HG03159 (cell line): ENCODE measurements at regions not wholly inside any gene's neighbourhood (a gene's known extent, or its start where the extent isn't known, plus 50 kb on each side); places are given as distances from the start of the nearest gene placed in this dataset.

ENCODE experiments used
- ATAC-seq: cut with Tn5 transposase; IDR thresholded peaks from one replicate; pipeline ENCODE4 v1.9.1; 2021; ENCODE audit warnings: mild to moderate bottlenecking, moderate library complexity; ENCODE audit not compliant: unreplicated experiment

DNA sequence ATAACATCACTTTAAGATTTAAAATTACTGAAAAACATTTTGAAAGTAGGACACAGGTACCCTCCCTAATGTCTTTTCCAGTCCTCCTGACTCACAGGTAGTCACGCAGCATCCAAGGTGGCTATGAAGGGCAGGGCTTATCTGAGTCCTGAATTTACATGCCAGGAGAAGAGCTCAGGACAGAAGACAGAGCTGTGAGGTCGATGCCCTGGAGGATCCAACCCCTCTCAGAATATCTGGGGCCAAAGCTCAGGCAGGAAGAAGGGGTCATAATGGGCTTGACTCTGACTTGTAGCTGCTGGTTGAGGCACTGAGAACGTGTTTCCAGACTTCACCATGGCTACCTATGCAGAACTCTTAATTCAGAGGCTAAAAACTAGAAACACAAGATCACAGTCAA is 177.5 kb downstream of the AASDH start:
- ATAC-seq: no peak

DNA sequence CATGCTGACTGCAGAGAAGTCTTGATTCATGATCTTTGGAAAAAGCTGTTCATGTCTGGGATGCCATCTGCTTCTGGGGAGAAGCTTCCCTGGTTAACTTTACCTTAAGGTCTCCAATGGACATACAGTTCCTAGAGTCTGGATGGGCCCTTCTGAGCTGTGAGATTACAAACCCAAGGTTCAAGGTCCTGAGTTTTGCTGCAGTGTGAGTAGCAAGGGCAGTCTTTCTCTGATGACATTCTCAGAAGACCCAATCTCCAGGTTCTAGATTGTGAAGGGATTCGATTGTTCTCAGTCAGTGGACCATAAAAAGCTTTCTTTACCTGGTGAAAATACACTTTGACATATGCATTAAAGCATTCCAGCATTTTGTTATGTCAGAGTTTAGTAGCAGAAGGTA is 179.2 kb downstream of the AASDH start:
- no peak for ATAC-seq

DNA sequence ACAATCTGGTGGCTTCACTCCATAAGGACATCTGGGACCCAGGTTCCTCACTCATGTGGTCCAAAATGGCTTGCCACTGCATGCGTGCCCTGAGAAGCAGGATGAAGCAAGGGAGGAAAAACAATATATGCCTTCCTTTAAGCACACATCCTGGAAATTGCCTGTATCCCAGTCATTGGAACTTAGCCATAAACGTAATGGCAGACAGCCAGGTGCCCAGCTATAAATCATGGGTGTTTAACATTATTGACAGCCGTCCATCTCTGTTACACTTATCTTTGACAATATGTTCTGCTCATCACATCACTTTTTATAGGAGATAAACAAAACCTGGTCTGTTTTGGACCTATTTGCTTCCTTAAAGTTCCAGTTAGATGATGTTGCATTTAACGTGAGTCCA is 181.0 kb downstream of the AASDH start:
- ATAC-seq: no peak

DNA sequence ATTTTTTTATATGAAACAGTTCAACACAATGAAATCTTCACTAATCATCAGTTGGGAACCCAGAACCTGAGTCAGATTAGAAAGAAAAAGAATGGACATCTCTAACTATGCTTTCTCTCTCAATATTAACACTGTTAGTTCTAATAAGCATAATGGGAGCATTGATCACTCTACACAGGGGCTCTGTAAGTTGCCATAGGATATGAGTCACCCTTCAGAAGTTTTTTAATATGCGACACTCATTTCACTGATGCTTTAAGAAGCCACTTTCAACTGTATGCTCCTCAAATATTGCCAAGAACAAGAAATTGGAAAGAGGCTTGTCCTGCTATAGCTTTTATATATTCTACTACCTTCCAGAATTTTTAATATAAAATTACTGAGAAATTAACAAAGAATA is 187.0 kb downstream of the AASDH start:
- no peak for ATAC-seq

DNA sequence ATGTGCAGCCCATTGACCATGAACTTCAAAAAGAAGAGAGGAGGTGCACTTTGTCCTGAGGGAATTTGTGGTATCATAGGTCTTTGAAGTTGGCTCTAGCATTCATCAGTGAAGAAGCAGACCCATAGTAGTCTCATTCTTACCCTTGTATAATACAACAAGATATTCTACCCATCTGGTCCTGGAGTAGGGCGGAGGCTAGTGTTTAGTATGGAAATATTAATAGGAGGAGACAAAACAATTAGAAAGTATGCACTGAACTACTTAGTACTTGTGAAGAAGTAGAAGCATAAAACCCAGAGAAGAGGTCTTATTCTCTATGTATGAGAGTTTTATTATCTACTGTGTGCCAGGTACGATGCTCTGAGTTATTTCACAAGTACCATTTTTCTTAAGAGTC is 189.0 kb downstream of the AASDH start:
- no peak for ATAC-seq

DNA sequence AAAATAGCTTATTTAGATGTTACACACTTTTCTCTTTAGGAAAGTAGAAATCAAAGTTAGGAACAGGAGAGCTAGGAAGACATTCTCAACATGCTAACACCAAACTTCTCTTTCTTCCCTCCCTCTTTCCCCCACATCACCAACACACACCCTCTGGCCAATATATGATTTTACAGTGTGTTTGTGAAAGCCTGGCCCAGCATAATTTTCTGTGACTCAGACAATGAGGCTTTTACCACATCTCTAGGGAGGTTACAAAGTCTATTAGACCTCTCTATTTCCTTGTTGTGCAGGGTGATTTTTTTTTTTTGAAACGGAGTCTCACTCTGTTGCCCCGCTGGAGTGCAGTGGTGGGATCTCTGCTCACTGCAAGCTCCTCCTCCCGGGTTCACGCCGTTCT is 189.9 kb downstream of the AASDH start:
- no peak for ATAC-seq

DNA sequence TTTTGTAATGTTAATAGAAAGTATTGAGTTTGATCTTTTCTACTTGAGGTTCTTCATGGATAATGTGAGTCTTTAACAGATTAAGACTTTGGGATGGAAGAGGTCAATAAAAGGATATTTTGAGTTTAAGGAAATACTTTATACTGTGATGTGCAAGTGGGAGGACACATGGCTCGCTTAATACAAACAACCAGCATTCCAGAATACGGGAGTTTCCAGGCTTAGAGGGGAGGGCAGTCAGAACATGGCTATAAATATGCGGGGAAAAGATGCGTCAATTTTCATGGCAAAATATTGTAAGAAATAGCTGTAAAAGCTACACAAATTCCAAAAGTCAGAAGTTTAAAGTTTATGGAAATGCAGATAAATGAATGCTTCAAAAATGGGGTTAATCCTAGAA is 192.3 kb downstream of the AASDH start:
- ATAC-seq: no peak

DNA sequence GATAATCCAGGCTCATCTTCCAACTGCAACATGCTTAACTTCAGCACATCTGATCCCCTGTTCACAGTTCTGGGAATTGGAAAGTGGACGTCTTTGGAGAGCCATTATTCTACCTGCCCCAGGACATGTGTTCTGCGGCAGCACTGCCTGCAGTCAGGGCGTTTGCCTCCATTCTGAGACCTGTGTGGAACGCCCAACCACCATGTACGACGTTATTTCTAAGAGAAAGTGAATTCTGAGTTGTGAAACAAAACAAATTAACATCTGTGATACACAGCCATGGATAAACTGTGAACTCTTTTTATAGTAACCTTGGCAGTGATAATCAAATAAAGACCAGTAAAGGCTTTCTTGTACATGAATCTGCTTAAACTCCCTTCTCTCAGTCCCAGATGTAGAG is 195.8 kb downstream of the AASDH start:
- ATAC-seq: no peak

DNA sequence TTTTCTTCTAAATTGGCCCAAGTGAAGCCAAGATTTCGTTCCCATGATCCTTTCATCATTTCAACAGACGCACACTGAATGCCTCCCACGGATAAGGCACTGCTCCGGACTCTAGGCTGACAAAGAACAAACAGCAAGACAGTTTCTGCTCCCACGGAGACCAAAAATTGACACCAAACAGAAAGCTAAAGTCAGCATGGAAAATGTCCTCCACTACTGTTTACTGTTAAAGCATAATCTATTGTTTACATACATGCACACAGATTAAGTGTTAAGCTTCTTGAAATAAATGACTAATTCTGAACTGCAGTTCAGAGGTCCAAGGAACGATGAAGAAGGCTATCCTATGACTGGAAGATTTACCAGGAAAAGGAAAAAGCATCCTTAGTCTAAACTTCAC is 199.6 kb downstream of the AASDH start:
- no peak for ATAC-seq

DNA sequence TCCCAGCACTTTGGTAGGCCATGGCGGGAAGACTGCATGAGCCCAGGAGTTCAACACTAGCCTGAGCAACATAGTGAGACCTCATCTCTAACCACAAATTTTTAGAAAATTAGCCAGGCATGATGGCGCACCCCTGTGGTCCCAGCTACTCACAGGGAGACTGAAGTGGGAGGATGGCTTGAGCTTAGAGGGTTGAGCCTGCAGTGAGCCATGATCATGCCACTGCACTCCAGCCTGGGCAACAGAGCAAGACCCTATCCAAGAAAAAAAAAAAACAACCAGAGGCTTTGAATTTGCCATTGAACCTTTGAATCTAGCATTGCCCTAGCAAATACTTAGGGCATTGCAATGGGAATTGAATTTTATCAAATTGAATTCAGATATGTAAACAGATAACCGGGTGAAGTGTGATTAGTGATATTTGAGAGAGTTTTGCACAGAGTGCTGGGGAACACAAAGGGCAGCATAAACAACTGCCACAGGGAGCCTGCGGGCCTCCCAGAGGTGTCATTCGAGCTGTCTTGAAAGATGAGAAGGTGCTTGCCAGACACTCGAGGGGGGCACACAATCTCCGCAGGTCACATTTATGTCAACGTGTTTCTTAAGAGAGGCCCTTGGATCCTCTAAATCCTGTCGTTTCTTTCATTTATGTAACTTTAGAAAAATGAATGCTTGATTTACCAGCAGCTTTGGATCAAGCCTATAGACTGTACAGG is 200.3 kb downstream of the AASDH start:
- no peak for ATAC-seq

DNA sequence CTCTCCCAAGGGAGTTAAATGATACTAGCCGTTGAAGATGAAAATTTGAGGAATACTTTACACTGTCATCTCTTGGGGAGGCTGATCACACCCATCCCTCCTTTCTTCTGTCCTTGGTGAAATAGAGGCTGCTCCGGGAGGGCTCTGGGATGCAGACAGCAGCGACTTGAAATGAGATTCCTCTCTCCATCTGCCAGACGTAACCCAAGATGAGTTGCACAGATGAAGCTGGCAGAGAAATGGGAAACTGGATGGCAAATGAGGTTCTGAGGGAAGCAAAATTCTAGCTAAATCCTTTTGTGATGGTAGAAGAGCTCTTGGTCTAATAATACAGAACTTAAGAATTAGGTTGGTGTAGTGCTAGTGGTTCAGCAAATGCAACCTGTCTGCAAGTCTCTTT is 201.4 kb downstream of the AASDH start:
- no peak for ATAC-seq

DNA sequence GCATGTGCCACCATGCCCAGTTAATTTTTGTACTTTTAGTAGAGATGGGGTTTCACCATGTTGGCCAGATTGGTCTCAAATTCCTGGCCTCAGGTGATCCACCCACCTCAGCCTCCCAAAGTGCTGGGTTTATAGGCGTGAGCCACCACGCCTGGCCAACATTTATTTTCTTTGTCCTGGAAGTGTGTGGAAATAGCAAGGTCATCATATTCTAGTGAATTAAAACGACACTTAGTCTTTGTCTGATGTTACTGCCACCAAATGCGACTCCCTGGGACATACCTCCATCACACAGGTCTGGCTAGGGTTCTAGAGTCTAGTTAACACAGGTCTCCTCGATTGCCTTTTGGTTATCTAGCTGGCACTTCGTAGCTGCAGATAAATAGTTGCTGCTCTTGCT is 203.1 kb downstream of the AASDH start:
- no peak for ATAC-seq

DNA sequence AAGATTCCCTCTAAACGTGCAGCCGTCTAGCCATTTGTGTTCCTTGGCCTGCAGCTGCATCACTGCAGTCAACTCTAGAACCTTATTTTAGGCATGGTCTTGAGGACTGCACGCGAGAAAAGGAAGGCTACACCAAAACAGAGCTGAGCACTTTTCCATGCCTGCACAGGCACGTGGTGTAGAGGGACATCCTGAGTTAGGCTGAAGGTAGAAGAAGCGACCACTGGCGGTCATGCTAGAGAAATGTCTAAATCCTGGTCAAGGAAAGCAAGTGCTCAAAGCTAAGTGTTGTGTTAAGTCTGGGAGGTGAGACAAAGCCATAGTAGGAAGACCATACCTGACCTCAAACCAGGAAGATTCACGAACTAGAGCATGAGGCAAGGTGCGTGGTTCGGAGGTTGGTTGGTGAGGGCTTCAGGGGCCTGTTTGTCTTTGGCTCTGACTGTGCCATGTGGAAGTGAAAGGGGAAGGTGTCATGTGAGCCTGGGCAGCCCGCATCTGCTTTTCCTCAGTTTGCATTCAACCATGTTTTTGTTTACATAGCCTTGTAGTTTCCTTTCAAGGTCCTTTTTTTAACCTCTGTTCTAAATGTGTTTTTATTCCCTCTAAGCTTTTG is 203.8 kb downstream of the AASDH start:
- ATAC-seq: peak; percentile 81

DNA sequence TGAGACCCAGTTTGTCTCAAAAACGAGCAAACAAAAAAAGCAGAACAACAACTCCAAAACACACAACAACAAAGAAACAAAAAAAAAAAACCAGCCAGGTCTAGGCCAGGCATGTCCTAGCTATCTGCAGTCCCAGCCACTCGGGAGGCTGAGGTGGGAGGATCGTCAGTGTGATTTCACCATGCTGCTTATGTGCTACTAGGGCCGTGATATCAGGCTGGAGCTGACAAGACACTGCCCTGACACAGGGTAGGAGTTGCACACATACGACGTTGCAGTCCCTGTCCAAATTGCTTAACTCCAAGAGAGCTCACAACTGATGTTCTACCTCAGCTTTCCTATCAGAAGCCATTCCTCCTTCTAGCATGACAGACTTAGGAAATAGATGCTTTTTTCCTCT is 204.9 kb downstream of the AASDH start:
- no peak for ATAC-seq

DNA sequence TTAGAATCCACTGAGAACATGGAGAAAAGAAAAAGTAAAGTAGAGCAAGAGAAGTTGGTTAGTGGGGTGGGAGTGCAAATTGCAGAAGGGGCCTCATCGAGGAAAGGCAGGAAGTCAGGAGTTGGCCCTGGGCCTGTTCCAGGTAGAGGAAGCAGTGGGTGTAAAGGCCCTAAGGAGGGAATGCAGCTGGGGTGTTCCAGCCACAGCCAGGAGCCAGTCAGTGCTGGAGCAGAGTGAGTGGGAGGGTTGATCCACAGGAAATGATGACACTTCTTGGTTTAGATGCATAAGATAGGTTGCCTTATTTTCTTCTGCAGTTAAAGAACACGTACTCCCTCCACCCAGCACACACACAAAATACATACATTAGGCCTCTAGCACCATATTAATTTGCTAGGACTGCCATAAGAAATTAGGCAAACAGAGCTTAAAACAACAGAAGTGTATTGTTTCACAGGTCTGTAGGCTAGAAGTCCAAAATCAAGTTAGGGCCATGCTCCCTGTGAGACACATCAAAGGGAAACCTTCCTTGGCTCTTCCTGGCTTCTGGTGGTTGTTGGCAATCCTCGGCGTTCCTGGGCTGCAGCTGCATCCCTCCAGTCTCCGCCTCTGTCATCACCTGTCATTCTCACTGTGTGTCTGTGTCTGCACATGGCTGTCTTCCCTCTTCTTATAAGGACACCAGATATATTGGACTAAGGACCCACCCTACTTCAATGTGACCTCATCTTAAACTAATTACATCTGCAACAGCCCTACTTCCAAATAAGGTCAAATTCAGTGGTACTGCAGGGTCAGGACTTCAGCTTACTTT is 205.9 kb downstream of the AASDH start:
- no peak for ATAC-seq

DNA sequence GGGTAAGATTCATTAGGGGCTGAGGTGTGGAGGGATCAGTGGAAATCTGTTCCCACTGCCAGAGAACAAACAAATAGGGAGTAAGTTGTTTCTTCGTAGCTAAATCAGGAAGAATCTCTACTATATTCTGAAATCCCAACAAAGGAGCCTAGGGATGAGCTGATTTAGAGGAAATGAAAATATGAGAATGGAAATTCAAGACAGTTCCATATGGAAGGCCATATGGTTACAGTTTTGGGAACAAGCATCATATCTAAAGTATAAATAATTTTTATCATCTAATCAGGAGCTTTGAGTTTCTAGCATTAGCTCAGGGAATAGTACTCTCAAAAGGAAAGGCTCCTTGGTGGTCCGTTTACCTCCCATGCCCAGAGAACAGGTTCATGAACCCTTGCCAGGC is 218.2 kb downstream of the AASDH start:
- ATAC-seq: no peak

DNA sequence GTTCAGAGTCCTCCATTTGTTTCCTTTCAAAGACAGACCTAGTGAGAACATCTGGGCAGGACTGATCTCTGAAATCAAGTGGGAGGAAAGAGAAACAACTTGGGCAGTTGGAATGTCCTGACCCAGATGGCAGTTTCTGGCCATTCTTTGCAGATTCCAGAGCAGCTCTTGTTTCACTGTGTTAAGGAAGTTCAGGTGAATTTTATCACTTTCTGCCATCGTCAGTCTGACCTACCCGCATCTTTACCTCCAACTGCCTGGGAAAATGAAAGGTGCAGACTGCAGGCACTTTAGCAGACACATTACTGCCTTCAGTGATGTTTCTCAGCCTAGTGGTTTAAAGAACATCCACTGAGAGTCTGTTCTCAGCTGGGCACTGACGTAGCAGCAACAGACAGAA is 216.2 kb downstream of the CEP135 start:
- ATAC-seq: no peak

DNA sequence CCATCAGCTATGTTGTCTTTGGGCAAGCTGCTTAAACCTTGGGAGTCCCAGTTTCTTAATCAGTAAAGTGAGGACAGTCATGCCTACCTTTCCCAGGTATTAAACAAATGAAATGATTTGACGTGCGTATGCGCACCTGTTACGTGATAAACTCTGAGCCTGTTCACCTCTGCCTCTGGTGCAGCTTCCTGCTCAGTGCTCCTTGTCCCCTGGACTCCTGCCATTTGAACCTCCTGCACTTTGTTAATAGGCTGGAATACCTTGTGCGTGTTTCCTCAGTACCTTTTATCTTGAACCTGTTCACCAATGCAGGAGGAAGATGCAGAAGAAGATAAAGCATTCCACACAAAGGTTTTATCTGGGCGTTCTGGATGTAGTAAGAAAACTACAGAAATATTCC is 211.9 kb downstream of the CEP135 start:
- no peak for ATAC-seq

DNA sequence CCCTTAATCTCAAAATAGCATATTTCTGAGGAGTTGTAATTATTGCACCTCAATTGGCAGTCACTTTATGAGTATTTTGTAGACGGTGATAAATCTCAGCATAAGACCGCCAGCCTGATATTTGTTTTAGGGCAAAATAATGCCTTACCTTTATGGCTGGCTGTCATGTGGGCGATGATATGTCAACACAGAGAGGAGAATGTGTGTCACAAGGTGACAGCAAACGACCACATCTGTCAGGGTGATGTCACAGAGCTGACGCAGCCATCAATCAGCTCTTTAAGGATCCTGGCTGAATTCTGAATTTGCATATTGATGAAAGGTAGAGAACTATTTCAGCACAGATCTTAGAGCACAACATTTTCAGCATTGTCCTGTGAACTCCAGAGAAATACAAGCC is 209.7 kb downstream of the CEP135 start:
- ATAC-seq: no peak

DNA sequence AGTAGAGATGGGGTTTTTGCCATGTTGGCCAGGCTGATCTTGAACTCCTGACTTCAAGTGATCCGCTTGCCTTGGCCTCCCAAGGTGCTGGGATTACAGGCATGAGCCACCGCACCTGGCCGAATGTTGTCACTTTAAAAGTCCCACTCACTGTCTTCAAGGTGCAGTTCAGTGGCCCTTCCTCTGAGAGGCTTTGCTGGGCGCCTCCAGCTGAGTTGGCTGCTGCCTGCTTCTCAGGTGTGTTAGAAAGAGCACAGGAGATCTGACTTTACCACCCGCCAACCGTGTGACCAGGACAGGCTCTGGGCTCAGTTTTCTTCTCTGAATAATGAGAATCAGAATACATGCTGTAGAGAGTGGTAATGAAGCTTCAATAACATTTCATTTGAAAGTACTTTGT is 207.4 kb downstream of the CEP135 start:
- no peak for ATAC-seq

DNA sequence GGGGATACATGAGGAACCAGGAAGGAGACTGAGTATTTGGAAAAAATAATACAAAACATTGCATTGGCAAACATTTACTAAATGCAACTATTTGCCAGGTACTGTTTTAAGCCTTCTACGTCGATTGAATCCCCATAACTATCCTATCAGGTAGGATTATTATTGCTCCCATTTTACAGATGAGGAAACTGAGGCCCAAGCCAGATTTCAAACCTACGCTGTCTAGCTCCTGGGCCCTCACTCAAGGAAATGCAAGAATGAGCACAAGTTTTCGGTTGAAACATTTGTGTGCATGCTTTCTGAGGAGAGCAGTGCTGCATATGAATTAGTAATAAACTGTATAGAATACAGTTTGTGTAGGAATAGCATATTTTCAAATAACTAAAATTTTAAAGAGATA is 206.7 kb downstream of the CEP135 start:
- ATAC-seq: no peak

DNA sequence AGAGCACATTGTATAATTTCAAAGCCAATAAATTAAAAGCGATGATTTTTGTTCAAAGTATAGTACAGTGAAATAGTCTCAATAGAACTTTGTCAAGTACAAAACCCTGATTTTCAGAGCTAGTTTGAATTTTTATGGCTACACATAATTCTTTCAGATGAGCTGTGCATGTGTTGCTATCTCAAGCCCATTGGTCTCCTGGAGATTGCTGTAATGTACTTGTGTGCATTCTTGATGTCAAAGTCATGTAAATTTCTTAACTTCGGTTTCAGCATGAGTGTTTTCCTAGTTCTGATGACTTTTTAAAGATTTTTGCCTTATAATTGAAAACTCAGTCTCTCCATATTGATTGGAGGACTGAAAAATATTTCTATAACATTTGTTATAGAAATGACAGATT is 200.8 kb downstream of the CEP135 start:
- ATAC-seq: no peak
